ENCODE measurements at regions not wholly inside any gene's neighbourhood (a gene's known extent, or its start where the extent isn't known, plus 50 kb on each side); places are given as distances from the start of the nearest gene placed in this dataset.

GRCh38 chr14:53710615-53711014, 246.0 kb downstream of the BMP4 start:
- no peak for FAIRE-seq
- no peak for DNase-seq (ENCODE audit: insufficient read length, low spot score)
- no peak for TF ChIP-seq POLR2A (IDR thresholded peaks at IDR 0.05; ENCODE audit: low read depth, low read length)

DNA sequence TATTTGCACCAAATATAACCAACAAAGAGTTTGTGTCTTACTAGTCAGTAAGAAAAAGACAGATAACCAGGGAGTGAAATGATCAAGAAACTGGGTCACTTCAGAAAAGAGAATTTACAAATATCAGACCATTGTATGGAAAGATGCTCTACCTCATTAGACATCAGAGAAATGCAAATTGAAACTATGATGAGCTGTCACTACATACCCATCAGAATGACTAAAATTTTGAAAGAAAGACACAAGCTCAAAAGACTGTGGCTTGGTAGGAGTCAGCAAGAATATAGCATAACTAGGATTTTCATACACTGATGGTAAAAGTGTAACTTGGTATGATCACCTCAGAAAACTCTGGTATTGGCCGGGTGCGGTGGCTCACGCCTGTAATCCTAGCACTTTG, 247.2 kb downstream of the BMP4 start:
- DNase-seq (ENCODE audit: insufficient read length, low spot score) (no peak), FAIRE-seq (no peak)
- TF ChIP-seq POLR2A (IDR thresholded peaks at IDR 0.05; ENCODE audit: low read depth, low read length): no peak
- no peak for TF ChIP-seq PAX5 (IDR thresholded peaks at IDR 0.05; ENCODE audit: insufficient read depth, low read length, severe bottlenecking)
- TF ChIP-seq TAF1 (IDR thresholded peaks at IDR 0.05; ENCODE audit: low read depth, low read length): no peak
- TF ChIP-seq SPI1 (IDR thresholded peaks at IDR 0.05; ENCODE audit: low read depth, low read length): no peak
- no peak for TF ChIP-seq POU2F2 (IDR thresholded peaks at IDR 0.05; ENCODE audit: low read depth, low read length)
- TF ChIP-seq POLR2AphosphoS5 (IDR thresholded peaks at IDR 0.05; ENCODE audit: low read depth, low read length): no peak

GRCh38 chr14:53703457-53703856, 253.2 kb downstream of the BMP4 start:
- TF ChIP-seq PAX5 (IDR thresholded peaks at IDR 0.05; ENCODE audit: insufficient read depth, low read length, severe bottlenecking) (no peak), SPI1 (IDR thresholded peaks at IDR 0.05; ENCODE audit: low read depth, low read length) (no peak), POU2F2 (IDR thresholded peaks at IDR 0.05; ENCODE audit: low read depth, low read length) (no peak)
- FAIRE-seq (no peak), DNase-seq (ENCODE audit: insufficient read length, low spot score) (no peak)

DNA sequence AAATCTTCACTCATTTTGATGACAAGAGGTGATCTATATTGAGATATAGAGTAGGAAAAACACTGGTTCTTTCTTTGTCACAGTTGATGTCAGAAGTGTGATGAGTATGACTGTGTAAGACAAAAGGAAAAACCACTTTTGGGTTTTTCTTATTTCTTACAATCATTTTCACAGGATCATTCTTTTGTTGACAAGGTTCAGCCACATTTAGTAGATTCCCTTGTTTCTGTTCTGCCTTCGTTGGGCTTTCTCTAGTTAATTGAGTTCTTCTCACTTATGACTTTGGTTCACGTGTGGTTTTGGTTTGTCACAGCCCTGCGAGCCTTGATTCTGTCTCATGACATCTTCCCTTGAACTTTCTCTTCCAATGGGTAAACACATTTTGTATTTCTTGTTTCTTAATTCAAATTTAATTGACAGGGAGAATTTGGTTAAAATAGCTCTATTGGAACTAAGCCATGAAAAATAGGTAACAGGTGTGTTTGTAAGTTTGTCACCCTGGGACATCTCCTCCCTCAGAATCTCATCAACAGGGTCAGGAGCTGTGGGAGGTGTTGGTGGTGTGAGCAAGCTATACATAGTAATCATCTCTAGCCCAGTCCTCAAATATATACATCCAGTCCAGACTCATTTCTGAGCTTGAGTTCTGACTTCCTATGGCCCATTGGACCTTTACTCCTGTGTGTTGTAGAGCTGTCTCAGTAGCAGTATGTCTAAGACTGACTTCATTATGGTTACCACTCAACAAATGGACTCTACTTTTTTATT, 255.3 kb downstream of the BMP4 start:
- peak; percentile 13 for FAIRE-seq
- TF ChIP-seq POLR2A (IDR thresholded peaks at IDR 0.05; ENCODE audit: low read depth, low read length) (no peak), SPI1 (IDR thresholded peaks at IDR 0.05; ENCODE audit: low read depth, low read length) (0 out of 2 replicates have a peak, but pooled peaks have one; percentile 23)
- DNase-seq (ENCODE audit: insufficient read length, low spot score): no peak

DNA sequence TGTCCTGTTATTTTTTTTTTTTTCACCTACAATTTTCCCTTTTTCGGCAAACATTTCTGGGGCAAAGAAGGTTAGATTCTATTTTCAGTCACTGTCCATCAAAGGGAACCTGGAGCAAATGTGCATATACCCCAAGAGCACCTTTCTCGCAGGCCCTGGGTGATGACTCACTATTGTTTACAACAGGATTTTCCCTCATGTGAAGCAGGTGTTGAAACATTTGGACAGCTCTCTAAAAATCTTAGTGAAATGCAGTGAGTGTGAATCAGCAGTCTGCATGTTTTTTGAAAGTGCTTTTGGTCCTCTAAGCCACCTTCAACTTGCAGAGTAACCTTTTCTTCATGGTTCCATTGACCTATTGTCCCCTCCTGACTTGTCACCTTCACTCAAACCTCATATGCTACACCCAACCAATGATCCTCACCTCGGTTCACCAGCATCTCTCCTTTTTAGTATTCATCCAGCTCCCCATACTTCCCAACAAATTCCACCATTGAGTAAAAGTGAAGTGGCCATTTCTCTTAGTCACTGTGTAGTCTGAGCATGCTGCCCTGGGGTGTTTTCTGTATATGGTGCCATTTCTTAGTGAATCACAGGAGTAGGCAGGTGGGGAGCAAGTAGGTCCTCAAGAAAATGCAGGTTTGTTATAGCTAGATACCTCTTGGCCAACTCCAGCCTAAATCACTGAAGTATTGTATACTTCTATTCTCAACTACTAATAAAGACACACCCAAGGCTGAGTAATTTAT, 260.2 kb downstream of the BMP4 start:
- TF ChIP-seq POLR2A (IDR thresholded peaks at IDR 0.05; ENCODE audit: low read depth, low read length) (no peak), POLR2AphosphoS5 (IDR thresholded peaks at IDR 0.05; ENCODE audit: low read depth, low read length) (no peak), POU2F2 (IDR thresholded peaks at IDR 0.05; ENCODE audit: low read depth, low read length) (no peak), PAX5 (IDR thresholded peaks at IDR 0.05; ENCODE audit: insufficient read depth, low read length, severe bottlenecking) (no peak), SPI1 (IDR thresholded peaks at IDR 0.05; ENCODE audit: low read depth, low read length) (no peak), TAF1 (IDR thresholded peaks at IDR 0.05; ENCODE audit: low read depth, low read length) (no peak)
- no peak for DNase-seq (ENCODE audit: insufficient read length, low spot score)
- FAIRE-seq: no peak

GRCh38 chr14:53695692-53696214, 260.9 kb downstream of the BMP4 start:
- DNase-seq (ENCODE audit: insufficient read length, low spot score) (no peak), FAIRE-seq (no peak)
- TF ChIP-seq POU2F2 (IDR thresholded peaks at IDR 0.05; ENCODE audit: low read depth, low read length) (no peak), POLR2AphosphoS5 (IDR thresholded peaks at IDR 0.05; ENCODE audit: low read depth, low read length) (no peak), POLR2A (IDR thresholded peaks at IDR 0.05; ENCODE audit: low read depth, low read length) (no peak), TAF1 (IDR thresholded peaks at IDR 0.05; ENCODE audit: low read depth, low read length) (no peak), PAX5 (IDR thresholded peaks at IDR 0.05; ENCODE audit: insufficient read depth, low read length, severe bottlenecking) (no peak), SPI1 (IDR thresholded peaks at IDR 0.05; ENCODE audit: low read depth, low read length) (no peak)

- DNase-seq (ENCODE audit: insufficient read length, low spot score) (no peak), FAIRE-seq (no peak)
- no peak for TF ChIP-seq PAX5 (IDR thresholded peaks at IDR 0.05; ENCODE audit: insufficient read depth, low read length, severe bottlenecking)
- no peak for TF ChIP-seq POLR2AphosphoS5 (IDR thresholded peaks at IDR 0.05; ENCODE audit: low read depth, low read length)
- no peak for TF ChIP-seq TAF1 (IDR thresholded peaks at IDR 0.05; ENCODE audit: low read depth, low read length)
- no peak for TF ChIP-seq POLR2A (IDR thresholded peaks at IDR 0.05; ENCODE audit: low read depth, low read length)
- no peak for TF ChIP-seq SPI1 (IDR thresholded peaks at IDR 0.05; ENCODE audit: low read depth, low read length)
- TF ChIP-seq POU2F2 (IDR thresholded peaks at IDR 0.05; ENCODE audit: low read depth, low read length): no peak
These were observed 263.7 kb downstream of the BMP4 start for GRCh38 chr14:53692885-53693284.

GRCh38 chr14:53692451-53692850, 264.2 kb downstream of the BMP4 start:
- DNase-seq (ENCODE audit: insufficient read length, low spot score) (no peak), FAIRE-seq (no peak)
- TF ChIP-seq SPI1 (IDR thresholded peaks at IDR 0.05; ENCODE audit: low read depth, low read length): no peak
- TF ChIP-seq POLR2AphosphoS5 (IDR thresholded peaks at IDR 0.05; ENCODE audit: low read depth, low read length): no peak
- TF ChIP-seq TAF1 (IDR thresholded peaks at IDR 0.05; ENCODE audit: low read depth, low read length): no peak
- no peak for TF ChIP-seq PAX5 (IDR thresholded peaks at IDR 0.05; ENCODE audit: insufficient read depth, low read length, severe bottlenecking)
- TF ChIP-seq POLR2A (IDR thresholded peaks at IDR 0.05; ENCODE audit: low read depth, low read length): no peak
- TF ChIP-seq POU2F2 (IDR thresholded peaks at IDR 0.05; ENCODE audit: low read depth, low read length): no peak

DNA sequence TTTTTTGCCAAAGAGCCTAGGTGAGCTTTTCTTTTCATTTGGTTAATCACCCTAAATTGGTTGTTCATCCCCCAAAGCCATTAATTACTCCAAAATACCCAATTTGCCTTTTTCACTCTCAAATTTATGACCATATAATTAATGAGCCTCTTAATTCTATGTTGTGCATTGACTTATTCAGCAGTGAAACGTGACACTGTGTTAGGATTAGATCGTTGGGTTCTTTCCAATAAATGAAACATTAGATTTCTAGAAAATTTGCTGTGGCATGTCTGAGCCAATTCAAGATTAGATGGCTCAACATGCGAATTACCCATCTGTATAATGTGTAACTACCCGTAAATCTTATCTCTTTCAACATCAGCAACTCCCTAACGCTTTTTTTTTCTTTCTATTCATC, 273.4 kb downstream of the BMP4 start:
- FAIRE-seq: no peak
- no peak for DNase-seq (ENCODE audit: insufficient read length, low spot score)
- TF ChIP-seq SPI1 (IDR thresholded peaks at IDR 0.05; ENCODE audit: low read depth, low read length) (no peak), POLR2AphosphoS5 (IDR thresholded peaks at IDR 0.05; ENCODE audit: low read depth, low read length) (no peak), POLR2A (IDR thresholded peaks at IDR 0.05; ENCODE audit: low read depth, low read length) (no peak), PAX5 (IDR thresholded peaks at IDR 0.05; ENCODE audit: insufficient read depth, low read length, severe bottlenecking) (no peak), TAF1 (IDR thresholded peaks at IDR 0.05; ENCODE audit: low read depth, low read length) (no peak), POU2F2 (IDR thresholded peaks at IDR 0.05; ENCODE audit: low read depth, low read length) (no peak)

DNA sequence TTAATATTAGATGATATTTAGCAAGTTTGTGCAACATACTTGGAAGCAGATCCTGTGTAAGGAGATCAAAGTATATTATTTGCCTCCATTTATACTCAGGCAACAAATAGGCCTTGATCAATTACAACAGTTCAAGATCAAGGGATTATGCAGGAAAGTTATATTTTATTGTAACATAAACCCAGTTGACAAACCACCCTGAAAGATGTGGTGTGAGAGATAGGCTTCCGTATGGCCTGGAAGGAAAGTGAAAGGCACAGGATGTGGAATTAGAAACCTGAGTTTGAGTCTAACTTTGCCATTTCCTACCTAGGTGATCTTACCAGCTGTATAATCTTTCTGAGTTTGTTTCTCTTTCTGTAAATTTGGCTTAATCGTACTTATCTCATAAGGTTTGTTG, 284.1 kb downstream of the BMP4 start:
- FAIRE-seq: no peak
- no peak for DNase-seq (ENCODE audit: insufficient read length, low spot score)
- TF ChIP-seq SPI1 (IDR thresholded peaks at IDR 0.05; ENCODE audit: low read depth, low read length): no peak
- no peak for TF ChIP-seq TAF1 (IDR thresholded peaks at IDR 0.05; ENCODE audit: low read depth, low read length)
- TF ChIP-seq POLR2A (IDR thresholded peaks at IDR 0.05; ENCODE audit: low read depth, low read length): no peak
- TF ChIP-seq POLR2AphosphoS5 (IDR thresholded peaks at IDR 0.05; ENCODE audit: low read depth, low read length): no peak
- no peak for TF ChIP-seq PAX5 (IDR thresholded peaks at IDR 0.05; ENCODE audit: insufficient read depth, low read length, severe bottlenecking)
